A673 (cell line): ENCODE measurements at regions not wholly inside any gene's neighbourhood (a gene's known extent, or its start where the extent isn't known, plus 50 kb on each side); places are given as distances from the start of the nearest gene placed in this dataset.

Source experiments
- EZH2 ChIP-seq: fragments of 200-600 bp; sonication (generic); IDR thresholded peaks from 2 replicates; pipeline ENCODE4 v1.6.1; 2017; ENCODE audit warnings: borderline replicate concordance, low read depth, mild to moderate bottlenecking, mixed read lengths, antibody characterized with exemption, low read length; ENCODE audit not compliant: poor library complexity, severe bottlenecking
- TF ChIP-seq, protein P1 (sequence below): fragments of 300-800, 200-600 bp; sonication (generic); conservative IDR thresholded peaks from 2 replicates; pipeline ENCODE4 v1.5.1; 2017; ENCODE audit warnings: low read depth, mild to moderate bottlenecking, antibody characterized with exemption, low read length, moderate library complexity, mixed read lengths

DNA sequence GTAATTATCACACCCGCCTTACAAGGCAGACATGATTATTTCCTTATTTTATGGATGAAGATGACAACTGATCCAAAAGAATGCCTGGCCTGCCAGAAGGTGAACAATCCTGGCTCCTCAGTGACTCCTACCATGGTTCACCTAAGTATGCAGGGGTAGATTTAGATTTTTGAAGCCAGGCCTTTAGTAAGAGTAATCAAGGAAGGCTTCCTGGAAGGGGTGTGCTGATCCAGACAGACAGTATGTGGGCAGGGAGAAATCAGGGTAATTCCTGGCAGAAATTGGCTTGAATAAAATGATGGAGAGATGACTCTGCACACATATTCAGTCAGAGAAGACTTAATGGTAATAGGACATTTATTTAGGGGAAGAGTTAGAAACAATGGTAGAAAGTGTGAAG, 637.7 kb upstream of the FANCL start:
- TF ChIP-seq, protein P1, sequence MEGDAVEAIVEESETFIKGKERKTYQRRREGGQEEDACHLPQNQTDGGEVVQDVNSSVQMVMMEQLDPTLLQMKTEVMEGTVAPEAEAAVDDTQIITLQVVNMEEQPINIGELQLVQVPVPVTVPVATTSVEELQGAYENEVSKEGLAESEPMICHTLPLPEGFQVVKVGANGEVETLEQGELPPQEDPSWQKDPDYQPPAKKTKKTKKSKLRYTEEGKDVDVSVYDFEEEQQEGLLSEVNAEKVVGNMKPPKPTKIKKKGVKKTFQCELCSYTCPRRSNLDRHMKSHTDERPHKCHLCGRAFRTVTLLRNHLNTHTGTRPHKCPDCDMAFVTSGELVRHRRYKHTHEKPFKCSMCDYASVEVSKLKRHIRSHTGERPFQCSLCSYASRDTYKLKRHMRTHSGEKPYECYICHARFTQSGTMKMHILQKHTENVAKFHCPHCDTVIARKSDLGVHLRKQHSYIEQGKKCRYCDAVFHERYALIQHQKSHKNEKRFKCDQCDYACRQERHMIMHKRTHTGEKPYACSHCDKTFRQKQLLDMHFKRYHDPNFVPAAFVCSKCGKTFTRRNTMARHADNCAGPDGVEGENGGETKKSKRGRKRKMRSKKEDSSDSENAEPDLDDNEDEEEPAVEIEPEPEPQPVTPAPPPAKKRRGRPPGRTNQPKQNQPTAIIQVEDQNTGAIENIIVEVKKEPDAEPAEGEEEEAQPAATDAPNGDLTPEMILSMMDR = no peak
- no peak for TF ChIP-seq EZH2
